ENCODE measurements at regions not wholly inside any gene's neighbourhood (a gene's known extent, or its start where the extent isn't known, plus 50 kb on each side); places are given as distances from the start of the nearest gene placed in this dataset.
A peak's percentile ranks its signal among the peaks of the same experiment; 100 is the strongest.
"Not testable (repeated sequence)": the region's sequence is repeated elsewhere in the genome, so short reads cannot be mapped to it uniquely, and the experiment has no call there.

GRCh38 chr4:84379917-84380641 lies 119.0 kb downstream of the NKX6-1 start:
- peak; percentile 59 to 63 for DNase-seq (ENCODE audit: low read depth in 2 of 2)

- no peak for DNase-seq (ENCODE audit: low read depth in 2 of 2)
Observed at GRCh38 chr4:84378983-84379382, 120.1 kb downstream of the NKX6-1 start.

DNA sequence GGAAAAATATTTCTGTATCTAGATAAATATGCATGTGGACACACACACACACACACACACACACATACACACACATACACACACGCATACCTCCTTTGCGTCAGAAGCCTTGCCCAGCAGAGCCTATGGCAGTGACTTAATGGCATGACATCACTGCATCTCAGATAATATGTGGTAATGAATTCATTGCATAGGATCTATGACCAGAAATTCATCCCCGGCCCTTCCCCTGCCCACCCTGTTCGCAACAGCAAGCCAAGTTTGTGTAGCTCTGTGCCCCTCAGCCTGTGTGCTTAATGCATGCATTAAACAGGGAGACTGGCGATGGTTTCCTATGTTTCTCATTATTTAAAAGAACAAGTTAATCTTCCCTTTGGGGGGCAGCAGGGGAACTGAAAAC lies 120.7 kb downstream of the NKX6-1 start:
- DNase-seq (ENCODE audit: low read depth in 2 of 2): no peak

GRCh38 chr4:84366907-84367306 lies 132.2 kb downstream of the NKX6-1 start:
- no peak for DNase-seq (ENCODE audit: low read depth in 2 of 2)

DNA sequence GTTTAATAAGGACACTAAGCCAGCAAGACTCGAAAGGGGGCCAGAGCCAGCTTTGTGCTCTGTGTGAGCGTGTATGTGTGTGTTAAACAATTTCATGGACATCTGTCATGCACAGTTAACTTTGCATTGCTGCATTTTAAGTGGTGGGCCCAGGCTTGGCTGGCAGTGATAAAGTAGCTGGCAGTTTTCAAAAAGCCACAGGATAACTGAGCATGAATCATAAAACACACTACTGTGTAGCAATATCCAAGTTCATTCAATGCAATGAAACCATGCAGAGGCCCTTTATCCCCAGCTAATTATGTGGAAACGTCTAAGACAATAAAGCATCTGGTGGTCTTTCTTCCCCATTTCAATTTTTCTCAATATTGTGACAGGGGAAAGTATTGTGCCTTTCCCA lies 132.9 kb downstream of the NKX6-1 start:
- no peak for DNase-seq (ENCODE audit: low read depth in 2 of 2)

DNA sequence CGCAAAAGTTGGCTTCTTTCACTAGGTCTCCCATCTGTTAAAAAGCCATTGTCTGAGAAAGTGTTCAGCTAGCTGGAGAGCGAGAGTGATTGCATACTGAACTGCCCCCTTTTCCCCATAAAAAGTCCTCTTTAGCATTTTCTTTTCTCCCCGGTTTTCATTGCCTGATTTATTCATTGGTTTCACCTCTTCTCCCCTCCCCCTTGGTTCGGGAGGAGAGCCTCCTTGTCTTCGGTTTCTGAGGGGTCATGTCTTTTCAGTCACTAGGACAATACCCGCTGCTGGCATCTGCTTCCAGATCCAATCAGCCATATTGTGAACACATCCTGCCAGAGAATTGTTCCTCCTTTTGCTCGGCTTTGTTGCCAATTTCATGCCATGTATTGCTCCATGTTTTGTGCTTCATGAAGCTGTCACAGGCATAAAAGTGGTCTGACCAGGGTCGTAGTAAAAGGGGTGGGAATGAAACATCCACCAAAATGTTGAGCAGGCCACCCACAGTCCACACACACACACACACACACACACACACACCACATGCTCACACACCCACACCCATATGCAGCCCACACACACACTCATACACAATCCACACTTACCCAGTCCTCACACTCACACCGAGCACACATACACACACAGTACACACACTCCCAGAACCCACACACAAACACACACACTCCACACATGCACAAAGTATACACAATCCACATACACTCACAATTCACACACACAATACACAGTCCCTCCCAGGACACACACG lies 136.0 kb downstream of the NKX6-1 start:
- DNase-seq (ENCODE audit: low read depth in 2 of 2): no peak

DNA sequence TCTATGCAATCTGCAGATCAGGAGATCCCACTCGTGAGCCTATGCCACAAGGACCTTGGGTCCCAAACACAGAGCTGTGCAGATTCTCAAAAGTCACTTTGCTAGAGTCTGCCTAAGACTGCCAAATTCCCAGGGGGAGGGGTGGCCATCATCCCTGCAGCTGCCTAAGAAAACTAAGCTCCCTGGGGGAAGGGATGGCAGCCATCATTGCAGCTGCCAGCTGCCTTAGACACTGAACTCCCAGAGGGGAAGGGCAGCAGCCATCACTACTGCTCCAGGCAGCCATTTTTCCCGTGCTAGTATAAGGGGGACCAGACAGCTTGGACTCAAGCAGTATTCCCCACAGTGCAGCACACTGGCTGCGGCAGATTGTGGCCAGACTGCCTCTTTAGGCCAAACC lies 156.9 kb downstream of the NKX6-1 start:
- DNase-seq (ENCODE audit: low read depth in 2 of 2): no peak

- DNase-seq (ENCODE audit: low read depth in 2 of 2): no peak
Observed at GRCh38 chr4:84341559-84341958, 157.5 kb downstream of the NKX6-1 start.

- DNase-seq (ENCODE audit: low read depth in 2 of 2): no peak
Observed at GRCh38 chr4:84338367-84338766, 160.7 kb downstream of the NKX6-1 start.

- no peak for DNase-seq (ENCODE audit: low read depth in 2 of 2)
Observed at GRCh38 chr4:84336964-84337705, 162.0 kb downstream of the NKX6-1 start.

- DNase-seq (ENCODE audit: low read depth in 2 of 2): no peak
Observed at GRCh38 chr4:84327526-84327925, 171.6 kb downstream of the NKX6-1 start.

DNA sequence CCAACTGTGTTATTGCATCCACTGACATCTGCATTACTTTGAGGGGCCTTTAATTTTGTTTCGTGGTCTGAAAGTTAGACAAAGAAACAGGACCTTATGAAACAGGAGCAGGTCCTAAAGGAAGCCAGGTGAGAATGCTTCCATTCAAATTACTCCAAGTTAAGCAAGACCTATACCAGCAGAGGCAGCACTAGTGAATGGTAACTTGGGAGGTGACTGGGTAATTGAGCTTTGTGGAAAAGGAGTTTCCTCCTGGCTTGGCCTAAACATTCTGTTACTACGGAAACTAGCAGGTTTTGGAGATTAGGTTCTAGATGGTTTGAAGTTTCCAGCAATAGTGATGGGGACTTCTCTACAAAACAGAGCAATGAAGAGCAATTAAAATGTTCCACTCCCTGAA lies 173.5 kb downstream of the NKX6-1 start:
- DNase-seq (ENCODE audit: low read depth in 2 of 2): no peak

- no peak for DNase-seq (ENCODE audit: low read depth in 2 of 2)
Observed at GRCh38 chr4:84324303-84325245, 174.5 kb downstream of the NKX6-1 start.

DNA sequence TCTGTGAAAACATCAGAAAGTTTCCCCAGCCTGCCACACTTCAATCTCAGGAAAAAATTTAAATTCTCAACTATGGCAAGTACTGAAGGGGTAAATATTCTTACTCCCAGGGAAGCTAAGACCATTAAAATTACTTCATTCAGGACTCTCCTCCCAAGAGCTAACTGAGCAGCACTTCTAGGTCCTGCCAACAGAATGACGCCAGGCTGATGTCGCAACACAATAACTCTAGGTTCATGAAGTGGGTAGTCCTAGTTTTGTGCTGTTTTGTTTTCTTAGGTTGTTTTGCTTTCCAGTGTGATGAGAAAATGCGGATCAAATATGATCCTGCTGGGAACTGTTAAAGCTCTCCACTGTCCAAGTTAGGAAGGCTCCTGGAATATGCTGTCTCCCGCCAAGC lies 180.0 kb downstream of the NKX6-1 start:
- DNase-seq (ENCODE audit: low read depth in 2 of 2): no peak

DNA sequence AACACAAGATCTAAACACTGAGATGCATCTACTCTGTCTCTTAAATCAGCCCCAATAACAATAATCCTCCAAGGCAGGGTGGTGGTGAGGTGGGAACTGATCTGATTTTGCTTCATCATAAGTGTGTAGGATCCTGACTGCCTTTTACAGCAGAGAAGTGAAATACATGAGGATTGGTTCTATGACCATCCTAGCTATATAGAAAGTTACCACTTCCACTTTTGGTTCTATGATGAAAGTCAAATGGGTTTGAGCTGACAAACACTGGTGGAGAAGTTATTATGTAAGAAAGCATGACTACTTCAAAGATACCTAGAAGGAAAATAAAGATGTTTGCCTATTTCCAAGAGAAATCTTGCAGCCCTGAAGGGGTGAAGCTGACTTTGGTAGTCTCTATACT lies 181.6 kb downstream of the NKX6-1 start:
- no peak for DNase-seq (ENCODE audit: low read depth in 2 of 2)

DNA sequence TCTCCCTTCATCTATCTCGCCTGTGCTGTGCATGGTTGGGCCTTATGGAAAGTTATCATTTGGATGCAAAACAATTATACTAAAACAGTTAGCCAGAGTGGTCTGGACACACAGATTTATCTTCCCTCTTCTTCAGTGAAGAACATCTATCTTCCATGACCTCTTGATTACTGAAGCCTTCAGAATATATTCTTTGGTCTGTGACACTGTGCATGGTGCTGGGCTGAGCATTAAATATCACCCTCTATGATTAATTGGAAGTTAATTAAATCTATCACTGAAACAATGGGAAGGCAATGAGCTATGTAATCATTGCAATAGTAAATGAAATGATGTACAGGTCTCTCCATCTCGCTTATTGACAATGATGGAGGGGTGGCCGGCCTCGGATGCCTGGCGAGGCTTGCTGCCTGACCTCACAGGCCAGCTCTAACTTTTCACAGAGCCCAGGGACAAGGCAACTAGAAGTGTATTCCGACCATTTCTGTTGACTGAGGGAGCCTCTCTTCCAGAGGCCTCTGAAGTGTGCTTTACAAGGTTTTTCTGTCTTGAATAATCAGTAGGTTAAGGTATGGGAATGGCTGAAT lies 186.6 kb downstream of the NKX6-1 start:
- no peak for DNase-seq (ENCODE audit: low read depth in 2 of 2)

DNA sequence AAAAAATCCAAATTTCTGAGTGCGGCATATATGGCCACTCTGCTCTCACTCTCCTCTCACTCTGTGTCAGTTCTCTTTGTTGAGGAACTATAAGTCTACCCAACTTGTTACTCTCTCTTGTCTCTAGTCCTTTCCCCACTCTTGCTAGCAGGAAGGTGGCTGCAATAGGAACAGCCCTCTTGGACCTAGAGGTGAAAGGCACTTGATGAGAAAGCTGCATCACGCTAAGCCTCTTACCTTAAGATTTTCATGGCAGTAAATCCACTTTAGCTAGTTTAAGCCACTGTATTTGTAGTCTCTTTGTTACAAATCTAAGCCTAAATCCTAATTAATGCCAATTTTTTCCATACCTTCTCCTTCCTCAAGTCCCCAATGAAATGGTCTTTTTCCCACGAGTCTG lies 189.9 kb downstream of the NKX6-1 start:
- DNase-seq (ENCODE audit: low read depth in 2 of 2): no peak

DNA sequence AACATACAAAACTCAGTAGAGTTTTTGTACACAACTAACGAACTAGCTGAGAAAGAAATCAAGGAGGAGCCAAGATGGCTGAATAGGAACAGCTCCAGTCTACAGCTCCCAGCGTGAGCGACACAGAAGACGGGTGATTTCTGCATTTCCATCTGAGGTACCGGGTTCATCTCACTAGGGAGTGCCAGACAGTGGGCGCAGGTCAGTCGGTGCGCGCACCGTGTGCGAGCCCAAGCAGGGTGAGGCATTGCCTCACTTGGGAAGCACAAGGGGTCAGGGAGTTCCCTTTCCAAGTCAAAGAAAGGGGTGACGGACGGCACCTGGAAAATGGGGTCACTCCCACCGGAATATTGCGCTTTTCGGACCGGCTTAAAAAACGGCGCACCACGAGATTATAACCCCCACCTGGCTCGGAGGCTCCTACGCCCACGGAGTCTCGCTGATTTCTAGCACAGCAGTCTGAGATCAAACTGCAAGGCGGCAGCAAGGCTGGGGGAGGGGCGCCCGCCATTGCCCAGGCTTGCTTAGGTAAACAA lies 200.3 kb downstream of the NKX6-1 start:
- not testable (repeated sequence) for DNase-seq (ENCODE audit: low read depth in 2 of 2)

DNA sequence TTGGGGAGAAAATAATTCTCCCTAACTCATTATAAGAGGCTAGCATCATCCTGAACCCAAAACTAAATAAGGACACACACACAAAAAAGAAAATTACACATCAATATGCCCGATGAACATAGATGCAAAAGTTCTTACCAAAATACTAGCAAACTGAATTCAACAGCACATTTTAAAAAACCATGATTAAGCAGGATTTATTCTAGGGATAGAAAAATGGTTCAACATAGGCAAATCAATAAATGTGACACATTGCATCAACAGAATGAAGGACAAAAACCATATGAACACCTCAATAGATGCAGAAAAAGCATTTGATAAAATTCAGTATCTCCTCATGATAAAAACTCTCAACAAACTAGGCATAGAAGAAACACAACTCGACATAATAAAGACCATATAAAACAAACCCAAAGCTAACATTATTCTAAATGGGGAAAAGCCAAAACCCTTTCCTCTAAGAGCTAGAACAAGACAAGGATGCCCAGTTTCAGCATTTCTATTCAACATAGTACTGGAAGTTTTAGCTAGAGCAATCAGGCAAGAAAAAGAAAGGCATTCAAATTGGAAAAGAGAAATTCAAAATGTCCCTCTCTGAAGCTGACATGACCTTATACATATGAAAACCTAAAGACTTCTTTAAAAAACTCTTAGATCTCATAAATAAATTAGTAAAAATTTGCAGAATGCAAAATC lies 200.9 kb downstream of the NKX6-1 start:
- DNase-seq (ENCODE audit: low read depth in 2 of 2): no peak

- DNase-seq (ENCODE audit: low read depth in 2 of 2): no peak
Observed at GRCh38 chr4:84291969-84292368, 207.1 kb downstream of the NKX6-1 start.
